HG02571 (cell line): ENCODE measurements at regions not wholly inside any gene's neighbourhood (a gene's known extent, or its start where the extent isn't known, plus 50 kb on each side); places are given as distances from the start of the nearest gene placed in this dataset.

Experiments
- ATAC-seq: cut with Tn5 transposase; IDR thresholded peaks from one replicate; pipeline ENCODE4 v1.9.1; 2021; ENCODE audit warnings: mild to moderate bottlenecking, moderate library complexity; ENCODE audit not compliant: unreplicated experiment

GRCh38 chr9:82570226-82570625 lies 492.7 kb downstream of the RASEF start:
- ATAC-seq = no peak

GRCh38 chr9:82571540-82571939 lies 491.4 kb downstream of the RASEF start:
- no peak for ATAC-seq

- no peak for ATAC-seq
These were observed 490.8 kb downstream of the RASEF start for GRCh38 chr9:82572146-82572545.

- no peak for ATAC-seq
These were observed 488.0 kb downstream of the RASEF start for GRCh38 chr9:82574911-82575310.

- no peak for ATAC-seq
These were observed 482.0 kb downstream of the RASEF start for GRCh38 chr9:82580921-82581320.

GRCh38 chr9:82581516-82581915 lies 481.4 kb downstream of the RASEF start:
- no peak for ATAC-seq

- ATAC-seq = no peak
These were observed 481.0 kb downstream of the RASEF start for GRCh38 chr9:82581935-82582334.

- ATAC-seq = no peak
These were observed 480.2 kb downstream of the RASEF start for GRCh38 chr9:82582693-82583092.

- no peak for ATAC-seq
These were observed 479.4 kb downstream of the RASEF start for GRCh38 chr9:82583524-82583923.

- ATAC-seq = no peak
These were observed 478.5 kb downstream of the RASEF start for GRCh38 chr9:82584349-82584863.

GRCh38 chr9:82586918-82587356 lies 476.0 kb downstream of the RASEF start:
- no peak for ATAC-seq

GRCh38 chr9:82588301-82589180 lies 474.4 kb downstream of the RASEF start:
- no peak for ATAC-seq

- ATAC-seq = no peak
These were observed 472.1 kb downstream of the RASEF start for GRCh38 chr9:82590845-82591244.

GRCh38 chr9:82593501-82593900 lies 469.4 kb downstream of the RASEF start:
- ATAC-seq = no peak

GRCh38 chr9:82597241-82598203 lies 465.4 kb downstream of the RASEF start:
- no peak for ATAC-seq

GRCh38 chr9:82598241-82599039 lies 464.5 kb downstream of the RASEF start:
- ATAC-seq = no peak

GRCh38 chr9:82599336-82599949 lies 463.5 kb downstream of the RASEF start:
- no peak for ATAC-seq

GRCh38 chr9:82600536-82601292 lies 462.2 kb downstream of the RASEF start:
- no peak for ATAC-seq

- no peak for ATAC-seq
These were observed 461.6 kb downstream of the RASEF start for GRCh38 chr9:82601293-82601771.
